HG03060 (cell line): ENCODE measurements at regions not wholly inside any gene's neighbourhood (a gene's known extent, or its start where the extent isn't known, plus 50 kb on each side); places are given as distances from the start of the nearest gene placed in this dataset.
A peak's percentile ranks its signal among the peaks of the same experiment; 100 is the strongest.
"Not testable (repeated sequence)": the region's sequence is repeated elsewhere in the genome, so short reads cannot be mapped to it uniquely, and the experiment has no call there.

Source experiments
- ATAC-seq: cut with Tn5 transposase; IDR thresholded peaks from one replicate; pipeline ENCODE4 v1.9.1; 2021; ENCODE audit warnings: low read depth, moderate number of reproducible peaks; ENCODE audit not compliant: unreplicated experiment

DNA sequence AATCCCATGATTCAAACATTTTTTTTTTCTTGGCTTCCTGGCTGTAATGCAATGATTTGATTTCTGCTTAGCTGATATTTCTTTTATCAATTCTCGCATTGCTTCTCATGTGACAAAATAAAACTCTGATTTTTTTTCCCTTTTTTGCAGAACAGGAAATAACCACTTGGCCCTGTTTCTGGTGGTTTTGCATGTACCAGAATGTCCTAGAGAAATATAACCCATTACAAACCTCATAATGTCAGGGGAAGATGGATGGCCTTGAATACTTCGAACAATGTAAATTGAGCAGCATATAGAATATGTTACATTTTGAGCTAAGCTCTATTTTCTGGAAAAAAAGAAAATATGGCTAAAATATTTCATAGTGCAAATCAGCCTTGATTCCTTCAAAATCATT, 275.6 kb downstream of the RAP2B start:
- ATAC-seq = no peak

DNA sequence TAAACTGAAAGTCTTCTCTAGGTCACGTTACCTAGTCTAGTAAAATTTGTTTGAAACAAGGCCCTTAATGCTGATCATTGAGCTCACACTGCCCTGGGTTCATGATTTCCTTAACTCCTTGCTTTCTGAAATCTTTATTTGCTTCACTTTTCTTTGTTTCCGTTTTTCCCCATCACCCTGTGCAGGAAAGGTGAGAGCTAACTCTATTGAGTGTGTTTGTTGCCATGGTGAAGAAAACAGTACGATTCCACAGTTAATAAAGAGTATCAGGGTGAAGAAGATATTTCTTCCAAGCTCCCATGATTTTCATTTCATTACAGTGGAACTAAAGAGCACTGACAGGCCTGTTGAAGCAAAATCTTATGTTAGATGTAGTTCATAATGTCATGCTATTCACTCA, 276.2 kb downstream of the RAP2B start:
- no peak for ATAC-seq

DNA sequence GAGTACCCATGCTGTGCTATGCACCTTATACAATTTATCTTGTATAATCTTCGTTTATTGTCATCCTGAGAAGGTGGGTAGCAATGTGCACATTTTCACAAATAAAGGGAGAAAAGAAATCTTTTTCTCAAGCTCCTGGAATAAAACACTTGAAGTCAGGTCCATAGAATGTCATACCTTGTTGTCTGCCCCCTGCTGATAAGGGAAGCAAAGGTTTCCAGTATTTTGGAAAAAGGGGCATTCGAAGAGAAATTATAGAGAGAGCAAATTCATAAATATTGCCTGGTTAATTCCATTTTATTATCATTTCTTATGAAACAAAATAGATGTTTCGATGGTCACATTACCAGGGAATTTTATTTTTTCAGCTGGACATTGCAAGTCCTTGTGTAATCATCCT, 277.8 kb downstream of the RAP2B start:
- no peak for ATAC-seq

DNA sequence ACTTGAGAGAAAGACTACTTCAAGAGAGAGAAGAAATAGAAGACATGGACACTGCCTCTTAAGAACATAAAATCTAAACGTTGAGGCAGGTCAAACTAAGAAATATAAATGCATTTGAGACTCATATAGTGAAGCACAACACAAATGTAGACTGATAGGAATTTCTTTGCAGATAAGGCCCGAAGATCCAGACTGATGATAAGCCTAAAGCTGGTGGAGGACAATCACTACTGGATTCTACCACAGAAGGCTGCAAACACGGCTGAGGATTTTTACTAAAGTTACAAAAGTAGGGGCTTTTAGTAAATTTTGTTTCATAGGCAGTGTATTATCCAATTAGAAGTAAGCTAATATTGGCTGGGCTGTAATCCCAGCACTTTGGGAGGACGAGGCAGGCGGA, 278.3 kb downstream of the RAP2B start:
- no peak for ATAC-seq

DNA sequence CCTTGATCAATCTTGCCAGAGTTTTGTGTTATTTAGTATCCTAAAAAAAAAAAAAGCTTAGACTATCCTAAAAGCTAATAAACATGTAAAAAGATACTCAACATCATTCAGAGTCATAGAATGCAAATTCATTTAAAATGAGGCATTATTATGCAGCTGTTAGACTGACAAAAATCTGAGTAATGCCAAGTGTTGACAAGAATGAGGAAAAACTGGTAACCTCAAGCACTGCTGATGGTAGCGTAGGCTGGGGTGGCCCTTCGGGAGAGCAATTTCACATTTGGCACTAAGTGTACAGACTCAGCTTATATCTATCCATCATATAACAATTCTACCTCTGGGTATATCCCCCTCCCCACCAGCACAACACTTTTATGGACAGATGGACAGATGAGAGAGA, 280.4 kb downstream of the RAP2B start:
- ATAC-seq = no peak

DNA sequence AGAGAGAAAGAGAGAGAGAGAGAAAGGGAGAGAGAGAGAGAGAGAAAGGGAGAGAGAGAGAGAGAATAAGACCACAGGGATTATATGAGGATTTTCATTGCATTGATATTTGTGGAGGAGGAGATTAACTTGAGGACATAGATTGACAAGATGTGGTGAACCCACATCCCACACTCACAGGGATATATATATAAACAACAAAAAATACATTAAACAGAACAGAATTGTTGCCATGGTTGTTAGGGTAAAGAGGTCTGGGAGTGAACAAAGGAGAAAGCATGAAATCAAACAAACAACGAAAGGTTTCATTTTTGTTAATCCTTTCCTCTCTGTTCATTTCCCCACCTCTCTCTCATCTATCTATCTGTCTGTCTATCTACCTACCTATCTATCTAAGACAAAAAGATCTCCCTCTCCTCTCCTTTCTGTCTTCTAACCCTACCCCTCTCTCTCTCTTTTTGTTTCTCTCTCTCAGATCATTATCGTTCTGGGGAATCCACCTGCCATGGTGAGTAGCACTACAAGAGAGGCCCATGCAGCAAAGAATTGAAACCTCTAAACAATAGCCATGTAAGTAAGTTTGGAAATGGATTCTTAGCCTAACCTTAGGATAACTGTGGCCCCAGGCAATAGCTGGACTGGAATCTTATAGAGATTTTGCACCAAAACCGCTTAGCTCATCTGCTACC, 280.9 kb downstream of the RAP2B start:
- ATAC-seq = no peak

DNA sequence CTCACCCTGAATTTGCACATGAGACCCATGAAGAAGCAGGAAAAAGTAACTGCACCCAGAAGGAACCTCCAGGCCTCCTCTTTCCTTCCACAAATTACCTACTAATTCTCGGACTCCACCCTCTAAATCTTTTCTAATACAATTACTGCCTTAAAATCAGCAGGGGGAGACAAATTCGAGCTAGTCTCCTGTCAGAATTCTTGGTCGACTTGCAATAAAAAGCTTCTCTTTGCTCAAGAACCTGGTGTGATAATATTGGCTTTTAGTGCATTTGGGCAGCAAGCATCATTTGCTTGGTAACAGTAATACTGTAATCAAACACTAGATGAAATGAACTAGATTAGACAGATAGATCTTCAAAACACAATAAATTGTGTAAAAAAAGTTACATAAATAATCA, 281.9 kb downstream of the RAP2B start:
- no peak for ATAC-seq

DNA sequence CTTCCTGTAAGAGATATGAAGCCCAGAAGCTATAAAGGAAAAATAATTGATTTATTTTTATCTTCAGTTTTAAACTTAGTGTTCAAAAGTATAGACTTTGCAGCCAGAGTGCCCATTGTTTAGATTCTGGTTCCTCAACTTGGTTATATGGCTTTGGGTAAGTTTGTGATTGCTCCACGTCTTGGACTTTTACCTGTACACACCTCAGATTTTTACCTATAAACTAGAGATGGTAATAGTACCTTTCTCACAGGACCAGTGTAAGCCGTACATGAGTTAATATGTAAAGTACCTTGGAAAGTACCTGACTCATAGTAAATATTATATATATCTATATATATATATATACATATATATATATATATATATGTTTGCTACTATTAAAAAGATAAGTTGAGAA, 283.8 kb downstream of the RAP2B start:
- no peak for ATAC-seq

DNA sequence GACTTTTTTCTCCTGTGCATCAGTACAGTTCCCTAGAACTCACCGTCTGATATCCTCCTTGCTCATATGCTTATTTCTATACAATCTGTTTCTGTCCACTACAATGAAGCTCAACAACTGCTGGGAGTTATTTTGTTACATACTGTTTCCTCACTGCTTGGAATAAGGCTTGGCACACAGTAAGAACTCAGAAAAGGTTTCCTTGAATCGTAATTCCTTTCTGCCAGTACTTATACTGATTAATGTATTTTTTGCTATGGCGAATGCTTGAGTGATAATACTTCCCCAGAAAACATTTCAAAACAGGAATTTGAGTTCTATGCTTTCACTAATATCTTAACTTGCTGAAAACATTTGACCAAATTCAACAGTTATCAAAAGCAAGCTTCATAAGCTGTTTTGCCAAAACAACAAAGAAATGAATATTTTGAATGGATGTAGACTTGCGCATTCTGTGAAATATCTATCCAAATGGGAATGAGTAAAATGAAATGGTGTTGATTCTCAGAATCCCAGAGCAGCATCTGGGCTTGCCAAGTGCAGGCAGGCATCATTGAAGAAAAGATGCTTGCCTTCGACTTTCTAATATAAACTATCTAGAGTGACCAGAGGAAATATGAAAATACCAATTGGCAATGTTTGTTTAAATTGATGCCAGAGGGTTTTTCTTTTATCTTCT, 286.3 kb downstream of the RAP2B start:
- ATAC-seq = no peak

DNA sequence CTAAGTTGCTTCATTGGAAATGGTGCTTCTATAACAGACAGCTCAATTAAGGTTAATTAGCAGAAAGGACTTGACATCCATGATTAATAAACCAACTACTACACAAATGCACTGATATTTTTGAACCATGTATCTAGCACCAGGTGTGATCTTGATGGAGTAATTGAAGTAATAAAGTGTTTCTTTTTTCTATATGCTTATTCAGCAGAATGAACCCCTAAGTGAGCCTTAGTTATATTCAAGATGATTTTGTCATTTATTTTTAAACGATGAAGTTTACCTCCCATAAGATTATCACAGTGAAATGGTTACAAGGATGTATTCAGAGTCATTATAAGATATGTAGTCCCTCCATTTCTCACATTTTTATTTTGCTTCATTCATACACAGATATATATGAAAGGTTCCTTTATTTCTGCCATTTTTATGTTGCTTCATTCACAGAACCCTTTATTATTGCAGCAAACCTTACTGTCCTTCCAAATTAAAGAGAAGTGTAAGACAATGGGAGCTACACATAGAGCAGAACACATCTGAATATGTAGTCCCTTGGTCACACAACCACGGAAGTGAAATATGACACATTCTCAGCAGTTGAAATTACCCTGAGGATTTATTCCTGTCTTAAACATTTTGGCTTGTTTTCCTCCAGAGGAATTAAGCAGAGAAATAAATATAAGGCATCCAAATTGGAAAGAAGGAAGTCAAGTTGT, 295.0 kb downstream of the RAP2B start:
- no peak for ATAC-seq

DNA sequence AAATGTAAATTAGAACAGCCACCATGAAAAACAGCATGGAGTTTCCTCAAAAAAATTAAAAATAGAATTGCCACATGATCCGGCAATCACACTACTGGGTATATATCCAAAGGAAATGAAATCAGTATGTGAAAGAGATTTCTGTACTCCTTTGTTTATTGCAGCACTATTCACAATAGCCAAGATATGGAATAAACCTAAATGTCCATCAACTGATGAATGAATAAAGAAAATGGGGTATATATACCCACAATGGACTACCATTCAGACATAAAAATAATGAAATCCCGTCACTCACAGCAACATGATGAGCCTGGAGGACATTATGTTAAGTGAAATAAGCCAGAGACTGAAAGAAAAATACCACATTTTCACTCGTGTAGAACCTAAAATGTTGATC, 296.9 kb downstream of the RAP2B start:
- ATAC-seq = no peak

DNA sequence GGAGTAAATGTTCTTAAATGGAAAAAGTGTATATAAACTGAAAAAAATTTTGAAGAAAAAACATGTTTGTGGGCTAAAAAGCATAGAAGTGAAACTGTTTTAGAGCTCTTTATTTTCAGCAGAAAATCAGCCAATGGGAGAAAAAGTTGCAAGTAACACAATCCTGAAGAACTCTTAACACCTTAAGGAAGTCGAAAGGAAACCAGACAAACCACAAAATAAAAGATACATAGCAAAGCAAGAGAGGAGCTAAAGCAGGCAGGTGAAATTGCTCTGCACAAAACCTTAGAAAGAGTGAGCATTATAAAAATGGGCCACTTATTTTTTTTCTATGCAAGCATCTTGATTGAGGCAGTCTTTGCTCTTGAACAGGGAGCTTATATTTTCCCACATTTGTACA, 300.5 kb downstream of the RAP2B start:
- ATAC-seq = no peak

DNA sequence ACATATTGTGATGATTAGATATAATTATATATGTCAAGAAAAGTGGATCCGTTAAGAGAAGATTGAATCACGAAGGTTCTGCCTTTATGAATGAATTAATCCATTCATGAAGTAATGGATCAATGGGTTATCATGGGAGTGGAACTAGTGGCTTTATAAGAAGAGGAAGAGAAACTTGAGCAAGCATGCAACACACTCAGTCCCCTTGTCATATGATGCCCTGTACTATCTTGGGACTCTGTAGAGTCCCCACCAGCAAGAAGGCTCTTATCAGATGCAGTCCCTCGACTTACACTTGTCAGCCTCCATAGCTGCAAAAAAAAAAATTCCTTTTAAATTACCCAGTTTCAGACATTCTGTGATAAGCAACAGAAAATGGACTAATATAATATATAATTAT, 301.9 kb downstream of the RAP2B start:
- peak; percentile 97 for ATAC-seq

DNA sequence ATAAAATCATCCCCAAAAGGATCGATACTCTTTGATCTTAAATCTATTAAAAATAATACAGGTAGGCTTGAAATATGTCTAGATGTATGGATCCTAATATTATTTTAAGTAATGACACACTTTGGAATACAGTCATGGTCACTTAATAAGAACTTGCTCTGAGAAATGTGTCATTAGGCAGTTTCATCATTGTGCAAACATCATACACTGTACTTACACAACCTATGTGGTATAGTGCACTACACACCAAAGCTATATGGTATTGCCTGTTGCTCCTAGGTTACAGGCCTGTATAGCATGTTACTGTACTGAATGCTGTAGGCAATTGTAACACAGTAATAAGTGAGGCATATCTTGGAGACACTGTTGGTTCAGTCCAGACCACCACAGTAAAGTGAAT, 307.1 kb downstream of the RAP2B start:
- ATAC-seq = no peak

DNA sequence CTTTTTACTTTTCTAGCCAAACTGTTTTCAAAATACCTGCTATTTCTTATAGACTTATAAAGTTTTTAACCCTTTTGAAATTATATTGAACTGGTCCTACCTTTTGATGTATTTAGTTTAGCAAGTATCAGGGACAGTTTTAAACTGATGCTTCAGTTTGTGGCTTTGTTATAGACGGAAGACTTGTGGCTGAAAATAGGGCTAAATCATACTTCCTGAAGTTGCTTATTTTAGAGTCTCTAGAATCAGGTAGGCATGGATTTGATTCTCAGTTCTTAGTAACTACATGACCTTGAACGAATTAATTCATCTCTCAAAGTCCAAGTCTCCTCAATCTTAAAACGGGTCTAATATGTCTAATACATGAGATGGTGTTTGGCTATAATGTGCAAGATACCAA, 322.8 kb downstream of the RAP2B start:
- ATAC-seq = no peak

DNA sequence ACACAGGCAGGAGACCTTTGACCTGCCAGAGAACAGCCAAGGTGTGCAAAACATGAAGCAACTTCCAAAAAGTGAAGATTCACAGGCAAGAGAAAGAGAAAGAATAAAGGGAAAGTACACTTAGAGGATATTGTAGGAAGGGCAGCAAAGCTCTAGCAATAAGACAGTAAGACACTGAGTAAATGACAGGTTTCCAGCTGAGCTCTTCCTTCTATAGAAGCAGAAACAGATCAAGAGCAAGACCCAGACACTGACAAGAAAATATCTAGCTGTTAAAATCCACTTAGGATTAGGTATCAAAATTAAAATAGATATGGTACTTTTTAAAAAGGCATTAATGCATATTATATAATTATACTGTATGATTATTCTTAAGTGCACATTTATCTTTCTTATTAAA, 333.4 kb downstream of the RAP2B start:
- ATAC-seq = no peak

DNA sequence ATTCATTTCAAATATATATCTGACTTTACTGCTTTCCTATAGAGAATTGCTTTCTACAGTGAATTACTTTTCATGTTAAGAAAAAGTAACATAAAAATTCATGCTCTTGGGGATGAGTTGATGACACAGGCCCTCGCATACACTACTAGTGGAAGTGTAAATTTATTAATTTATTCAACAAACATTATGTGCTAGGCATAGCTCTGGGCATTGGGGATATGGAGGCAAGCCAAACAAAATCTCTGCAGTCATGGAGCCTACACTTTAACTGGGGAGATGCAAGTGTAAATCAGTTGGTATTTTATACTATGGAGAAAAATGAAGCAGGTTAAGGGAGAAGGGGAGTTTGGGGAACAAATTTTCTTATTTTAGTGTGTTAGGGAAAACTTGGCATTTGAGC, 340.7 kb downstream of the RAP2B start:
- no peak for ATAC-seq

DNA sequence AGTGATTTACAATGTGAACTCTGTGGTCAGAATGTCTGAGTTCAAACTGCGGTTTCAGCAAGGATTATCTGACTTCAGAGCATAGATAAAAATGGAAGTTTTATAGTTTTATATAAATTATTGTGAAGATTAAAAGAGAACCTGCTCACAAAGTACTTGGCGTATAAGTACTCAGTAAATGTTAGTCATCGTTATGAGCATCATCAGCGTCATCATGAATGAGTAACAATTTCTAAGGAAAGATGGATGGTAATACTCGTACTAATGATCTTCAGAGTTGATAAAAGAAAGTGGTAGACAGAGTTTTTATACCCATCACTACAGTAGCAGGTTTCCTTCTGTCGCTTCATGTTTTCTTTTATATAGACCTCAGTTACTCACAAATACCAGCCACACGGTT, 341.8 kb downstream of the RAP2B start:
- ATAC-seq = no peak

DNA sequence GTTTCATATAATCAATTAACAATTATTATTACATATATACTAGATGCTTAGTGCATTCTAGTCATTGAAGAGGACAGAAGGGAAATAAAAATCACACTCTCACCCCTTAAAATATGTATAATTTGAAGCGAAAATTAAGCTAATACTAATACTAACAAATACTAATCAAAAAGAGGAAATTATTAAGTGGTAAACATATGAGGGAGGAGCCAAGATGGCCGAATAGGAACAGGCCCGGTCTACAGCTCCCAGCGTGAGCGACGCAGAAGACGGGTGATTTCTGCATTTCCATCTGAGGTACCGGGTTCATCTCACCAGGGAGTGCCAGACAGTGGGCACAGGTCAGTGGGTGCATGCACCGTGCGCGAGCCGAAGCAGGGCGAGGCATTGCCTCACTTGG, 344.2 kb downstream of the RAP2B start:
- ATAC-seq = not testable (repeated sequence)

DNA sequence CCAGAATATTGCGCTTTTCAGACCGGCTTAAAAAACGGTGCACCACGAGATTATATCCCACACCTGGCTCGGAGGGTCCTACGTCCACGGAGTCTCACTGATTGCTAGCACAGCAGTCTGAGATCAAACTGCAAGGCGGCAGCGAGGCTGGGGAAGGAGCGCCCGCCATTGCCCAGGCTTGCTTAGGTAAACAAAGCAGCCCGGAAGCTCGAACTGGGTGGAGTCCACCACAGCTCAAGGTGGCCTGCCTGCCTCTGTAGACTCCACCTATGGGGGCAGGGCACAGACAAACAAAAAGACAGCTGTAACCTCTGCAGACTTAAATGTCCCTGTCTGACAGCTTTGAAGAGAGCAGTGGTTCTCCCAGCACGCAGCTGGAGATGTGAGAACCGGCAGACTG, 344.7 kb downstream of the RAP2B start:
- ATAC-seq = not testable (repeated sequence)

DNA sequence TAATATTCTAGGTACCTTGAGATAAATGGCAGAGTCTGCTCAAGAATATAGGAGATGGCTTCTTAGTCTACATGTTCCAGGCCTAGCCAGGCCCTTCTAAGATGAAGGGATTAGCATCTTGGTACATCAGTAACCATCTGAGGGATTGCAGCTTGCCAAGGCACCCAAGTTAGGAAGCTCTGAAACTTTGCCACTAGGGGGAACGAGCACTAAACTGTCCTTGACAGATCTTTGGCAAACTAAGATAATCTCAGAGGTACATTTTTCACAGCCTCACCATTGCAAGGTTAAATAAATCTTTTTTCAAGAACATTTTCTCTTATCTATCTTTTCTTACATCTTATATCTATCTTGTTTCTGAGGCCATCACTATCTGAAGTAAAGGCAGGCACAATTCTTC, 351.2 kb downstream of the RAP2B start:
- no peak for ATAC-seq

DNA sequence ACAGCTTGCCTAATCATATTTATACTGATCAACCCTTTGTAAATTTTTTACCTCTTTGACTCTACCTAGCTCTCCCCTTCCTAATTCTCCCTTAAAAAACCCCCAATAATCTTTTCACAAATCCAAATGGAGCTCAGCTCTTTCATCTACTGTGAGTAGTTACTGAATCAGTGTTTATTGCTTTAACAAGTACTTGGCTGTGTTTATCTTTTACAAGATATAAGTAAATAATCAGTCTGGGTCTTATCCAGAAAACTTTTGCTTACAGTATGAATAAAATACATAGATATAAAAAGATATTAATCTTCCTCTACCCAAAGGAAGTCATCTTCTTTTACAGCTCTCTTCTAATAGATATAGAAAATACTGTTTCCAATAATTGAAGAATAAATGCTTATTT, 366.4 kb downstream of the RAP2B start:
- no peak for ATAC-seq
